CD4-positive, alpha-beta T cell treated with Interleukin-12 subunit alpha and Interleukin-12 subunit beta, for 1 hour (primary cell): ENCODE measurements at regions not wholly inside any gene's neighbourhood (a gene's known extent, or its start where the extent isn't known, plus 50 kb on each side); places are given as distances from the start of the nearest gene placed in this dataset.
A peak's percentile ranks its signal among the peaks of the same experiment; 100 is the strongest.

Experiments
- DNase-seq: peaks from one replicate; pipeline ENCODE4 v3.0.0-alpha.2; 2020

DNA sequence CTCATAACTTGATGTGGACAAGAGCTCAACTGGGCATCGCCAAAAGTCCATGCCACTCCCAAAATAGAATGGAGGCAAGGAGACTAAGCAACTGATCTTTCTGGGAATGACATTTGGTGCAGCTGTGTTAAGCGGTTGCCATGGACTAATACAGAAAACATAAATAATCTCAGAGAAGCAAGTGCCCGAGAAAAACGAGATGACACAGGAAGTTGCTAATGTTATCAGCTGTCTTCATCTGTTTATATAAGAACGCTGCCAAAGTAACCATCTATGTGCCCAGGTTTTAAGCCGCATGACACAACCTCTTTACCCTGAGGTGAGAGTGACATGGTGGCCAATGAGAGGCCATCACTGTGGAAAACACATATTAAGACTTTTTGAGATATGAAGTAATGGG is 54.9 kb upstream of the SACS start:
- DNase-seq, result peak; percentile 8

DNA sequence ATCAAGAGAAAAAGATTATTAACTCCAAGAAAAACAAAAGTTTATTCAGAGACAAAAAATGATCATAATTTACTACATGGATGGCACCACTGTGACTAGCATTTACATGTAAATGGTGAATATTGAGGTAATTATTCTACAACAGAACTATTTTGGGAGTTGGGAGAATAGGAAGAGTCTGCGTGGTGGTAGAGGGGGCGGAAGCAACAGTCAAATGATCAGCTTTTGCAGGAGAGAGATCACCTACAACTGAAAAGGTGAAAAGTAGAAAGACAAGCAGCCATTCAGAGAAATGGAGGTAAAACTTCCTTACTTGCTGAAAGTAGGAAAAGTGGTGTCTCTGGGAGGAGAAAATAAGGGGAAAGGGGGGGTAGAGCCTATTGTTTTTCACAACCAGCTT is 62.8 kb upstream of the SACS start:
- no peak for DNase-seq

DNA sequence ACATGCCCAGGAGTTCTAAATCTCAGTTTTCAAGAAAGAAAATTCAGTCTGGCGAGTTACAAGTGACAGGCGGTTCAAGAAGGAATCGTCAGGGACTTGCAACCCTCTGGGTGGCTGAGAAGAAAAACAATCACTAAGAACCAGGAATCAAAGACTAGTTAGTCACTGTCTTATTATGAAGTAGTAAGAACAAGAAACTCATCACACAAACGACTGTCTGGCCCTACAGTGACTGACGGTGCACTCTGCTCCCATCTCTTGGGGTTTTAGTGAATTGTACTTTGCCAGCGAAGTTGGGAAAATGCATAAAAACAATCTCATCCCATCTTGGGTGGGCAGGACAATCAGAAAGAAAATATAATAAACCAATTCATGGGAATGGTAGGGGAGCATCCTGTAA is 63.7 kb upstream of the SACS start:
- no peak for DNase-seq

DNA sequence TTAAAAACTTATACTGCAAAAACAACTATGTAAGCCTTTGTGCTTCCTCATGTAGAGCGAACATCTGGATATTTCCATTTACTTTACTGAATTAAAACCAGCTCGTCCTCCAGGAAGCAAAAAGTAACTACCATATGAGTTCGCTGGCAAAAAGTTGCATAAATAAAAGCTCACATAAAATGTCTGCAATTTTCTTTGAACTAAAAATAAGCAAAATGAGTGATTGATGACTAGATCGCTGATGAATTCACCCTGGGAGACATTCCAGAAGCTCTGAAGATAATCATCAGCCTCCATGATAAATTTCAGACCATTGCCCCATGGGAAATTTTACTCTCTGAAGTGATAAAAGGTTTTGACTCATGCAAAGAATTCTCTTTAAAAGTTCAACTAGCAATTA is 67.3 kb upstream of the SACS start:
- no peak for DNase-seq

DNA sequence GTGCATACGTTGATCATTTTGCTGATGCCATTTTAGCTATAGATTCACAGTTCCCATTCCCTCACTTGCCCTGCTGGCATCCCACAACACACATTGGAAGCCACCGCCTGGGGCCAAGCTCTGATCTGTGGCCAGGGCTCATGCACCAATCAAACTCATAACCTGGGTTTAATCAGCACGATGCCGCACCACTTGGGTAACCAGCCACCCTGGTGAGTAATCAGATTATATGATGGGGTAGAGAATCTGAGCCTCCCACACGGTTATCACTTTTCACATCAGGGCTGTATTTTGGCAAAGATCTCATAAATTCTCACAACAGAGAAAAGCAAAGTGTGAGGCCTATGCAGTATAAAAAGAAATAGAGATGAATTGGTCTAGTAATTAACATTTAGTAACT is 66.0 kb upstream of the TNFRSF19 start:
- no peak for DNase-seq

DNA sequence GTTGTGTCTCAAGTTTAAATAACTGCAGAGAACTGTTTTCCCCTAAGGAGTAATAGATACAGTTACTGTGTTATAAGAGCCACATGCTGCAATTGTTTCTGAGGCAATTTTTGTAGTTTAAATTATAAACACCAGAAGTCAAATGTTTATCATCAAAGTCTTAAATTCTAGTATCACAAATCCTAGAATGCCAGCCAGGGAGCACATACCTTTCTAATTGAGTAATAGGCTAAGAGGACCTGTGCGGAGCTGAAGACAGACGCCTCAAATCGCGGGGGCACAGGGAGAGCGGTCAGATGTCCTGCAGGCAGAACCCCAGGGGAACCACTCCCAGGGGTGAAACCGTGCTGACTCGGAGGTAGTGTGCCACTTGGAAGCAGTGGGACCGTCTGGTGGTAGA is 65.2 kb upstream of the TNFRSF19 start:
- no peak for DNase-seq

DNA sequence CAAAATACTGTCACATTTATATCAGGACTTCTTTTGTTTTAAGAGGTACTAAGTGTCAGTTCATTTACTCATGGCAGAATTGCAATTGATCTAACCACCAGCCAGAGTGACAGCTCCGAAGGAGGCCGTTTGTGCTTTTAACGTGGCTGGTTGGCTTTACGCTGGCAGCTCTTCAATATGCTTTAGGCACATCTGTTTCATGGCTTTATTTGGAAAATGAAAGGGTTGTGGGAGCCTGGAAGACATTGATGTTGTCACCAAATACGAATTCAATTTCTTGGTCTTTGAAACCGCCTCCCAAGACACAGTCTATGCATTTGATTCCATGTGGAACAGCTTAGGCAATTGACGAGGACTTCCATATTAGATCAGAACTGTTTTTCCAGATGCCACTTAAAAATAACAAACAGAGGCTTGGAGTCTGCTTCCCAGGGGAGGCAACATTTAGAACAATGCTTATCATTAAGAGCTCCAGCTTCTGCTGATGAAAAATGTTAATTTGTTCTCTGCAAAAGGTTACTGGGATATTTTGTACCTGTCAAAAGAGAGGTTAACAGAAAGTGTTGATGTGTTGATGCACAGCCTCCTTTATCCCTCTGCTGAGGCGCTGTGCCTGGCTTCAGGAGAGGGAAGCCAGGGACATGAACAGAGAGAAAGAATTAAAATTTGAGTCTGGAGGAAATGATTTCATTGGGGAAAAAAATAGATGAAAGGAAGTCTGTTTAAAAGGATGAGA is 64.0 kb upstream of the TNFRSF19 start:
- DNase-seq, result no peak

DNA sequence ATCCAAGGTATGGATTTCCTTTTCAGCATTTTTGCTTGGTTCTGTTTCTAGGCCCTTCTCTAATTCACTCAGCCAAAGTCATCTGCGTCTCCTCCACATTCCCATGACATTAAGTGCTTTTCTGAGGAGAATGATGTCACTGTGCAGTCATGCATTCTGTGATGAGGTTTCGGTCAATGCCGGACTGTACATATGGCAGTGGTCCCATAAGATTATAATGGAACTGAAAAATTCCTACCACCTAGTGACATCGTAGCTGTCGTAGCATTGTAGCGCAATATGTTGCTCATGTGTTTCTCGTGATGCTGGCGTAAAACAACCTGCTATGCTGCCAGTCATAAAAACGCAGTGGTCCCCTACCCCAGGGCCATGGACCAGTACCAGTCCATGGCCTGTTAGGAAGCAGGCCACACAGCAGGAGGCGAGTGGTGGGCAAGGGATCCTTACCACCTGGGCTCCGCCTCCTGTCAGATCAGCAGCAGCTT is 63.4 kb upstream of the TNFRSF19 start:
- no peak for DNase-seq

DNA sequence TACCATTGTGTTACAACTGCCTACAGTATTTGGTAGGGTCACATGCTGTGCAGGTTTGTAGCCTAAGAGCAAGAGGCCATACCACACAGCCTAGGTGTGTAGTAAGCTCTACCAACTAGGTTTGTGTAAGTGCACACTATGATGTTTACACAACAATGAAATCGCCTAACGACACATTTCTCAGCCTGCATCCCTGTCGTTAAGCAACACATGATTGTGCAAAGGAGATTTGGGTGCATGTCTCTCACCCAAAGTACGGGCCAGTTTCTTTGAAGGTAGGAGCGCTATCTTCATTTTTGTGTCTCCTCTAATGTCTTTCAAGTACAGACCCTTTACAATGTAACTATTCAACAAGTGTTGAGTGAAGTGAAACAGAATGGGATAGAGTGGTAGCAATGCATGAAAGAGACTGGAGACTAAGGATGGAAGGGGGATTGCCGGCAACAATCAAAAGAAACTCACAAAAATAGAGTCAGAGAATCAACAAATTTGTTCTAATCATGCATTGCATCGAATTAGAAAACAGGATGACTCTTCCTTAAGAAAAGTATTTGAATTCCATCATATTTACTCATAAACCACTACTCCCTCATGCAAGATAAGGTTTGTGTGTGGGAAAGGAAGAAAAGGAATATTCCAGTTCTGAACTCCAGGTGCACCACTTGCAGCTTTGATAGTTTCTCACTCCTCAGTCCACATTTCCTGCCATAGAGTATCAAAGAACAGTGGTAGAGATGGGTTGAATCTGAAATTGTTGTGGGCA is 60.2 kb upstream of the TNFRSF19 start:
- DNase-seq, result no peak

DNA sequence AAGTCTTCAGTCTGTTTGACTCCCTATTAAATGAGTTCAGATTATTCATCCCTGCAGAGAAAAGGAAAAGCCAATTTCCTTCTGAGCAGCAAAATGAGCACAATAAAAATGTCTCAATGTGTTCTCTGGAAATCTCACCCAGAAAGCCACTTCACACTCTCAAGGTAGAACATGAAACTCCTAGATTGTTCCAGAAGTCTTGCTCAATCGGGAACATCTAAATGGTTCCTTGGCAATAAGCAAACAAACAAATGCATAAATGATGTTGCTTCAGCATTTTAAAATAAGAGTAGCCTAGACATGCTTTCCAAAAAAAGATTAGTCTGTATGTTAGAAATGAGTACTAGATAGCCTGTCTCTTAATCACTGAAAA is 59.7 kb upstream of the TNFRSF19 start:
- no peak for DNase-seq

DNA sequence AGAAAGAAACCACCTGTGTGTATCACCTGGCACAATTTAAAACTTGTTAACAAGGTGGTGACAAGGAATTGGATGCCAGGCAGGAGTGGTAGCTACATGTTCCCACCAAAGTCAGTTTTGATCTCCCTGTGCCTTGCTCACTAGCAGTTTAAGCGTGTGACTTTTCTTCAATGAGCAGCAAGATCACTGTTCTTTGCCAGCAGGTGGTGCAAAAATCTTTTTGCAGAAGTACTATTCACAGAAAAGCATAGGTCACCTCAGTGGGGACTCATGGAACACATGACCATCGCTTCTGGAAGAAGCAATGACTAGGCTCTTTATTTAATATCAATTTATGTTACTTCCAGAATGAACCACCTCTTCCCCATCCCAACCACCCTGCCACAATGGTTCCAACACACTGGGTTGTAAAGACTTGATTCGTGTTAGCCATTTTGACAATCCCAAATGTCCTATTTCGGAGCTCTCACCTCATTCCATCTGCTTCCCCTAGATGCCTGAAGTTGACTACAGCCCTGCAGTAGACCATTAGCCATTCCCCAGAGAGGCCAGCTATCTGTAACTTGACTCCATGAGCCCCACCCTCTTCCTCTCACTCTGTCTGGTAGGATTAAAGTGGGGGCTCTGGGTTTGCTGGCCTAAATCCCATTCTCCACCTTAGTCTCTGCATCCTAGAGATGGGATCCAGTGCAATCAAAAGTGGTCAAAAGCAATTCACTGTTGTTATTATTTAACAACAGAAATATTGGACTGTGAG is 59.1 kb upstream of the TNFRSF19 start:
- DNase-seq, result no peak

DNA sequence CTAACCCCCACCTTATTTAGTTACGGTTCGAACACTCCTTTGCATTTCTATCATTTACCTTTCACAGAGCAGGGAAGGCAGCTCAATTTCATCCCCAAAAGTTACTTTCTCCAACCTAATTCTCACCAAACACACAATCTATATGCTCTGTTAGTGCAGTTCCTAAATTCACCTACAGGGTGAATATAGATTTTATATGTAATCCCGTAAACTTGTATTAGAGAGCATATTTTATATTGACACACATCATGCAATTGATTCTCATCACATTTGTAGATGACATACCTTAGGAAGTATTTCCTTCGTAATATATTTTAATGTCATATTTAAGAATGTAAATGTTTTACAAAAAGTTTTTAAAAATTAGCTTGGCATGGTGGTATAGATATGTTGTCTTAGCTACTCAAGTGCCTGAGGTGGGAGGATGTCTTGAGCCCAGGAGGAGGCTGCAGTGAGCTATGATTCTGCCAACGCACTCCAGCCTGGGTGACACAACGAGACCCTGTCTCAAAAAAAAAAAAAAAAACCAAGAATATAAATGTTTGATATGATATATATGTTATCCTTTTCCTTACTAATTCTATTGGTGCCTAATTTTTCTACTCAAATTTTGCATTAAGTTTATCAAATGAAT is 57.3 kb upstream of the TNFRSF19 start:
- no peak for DNase-seq

DNA sequence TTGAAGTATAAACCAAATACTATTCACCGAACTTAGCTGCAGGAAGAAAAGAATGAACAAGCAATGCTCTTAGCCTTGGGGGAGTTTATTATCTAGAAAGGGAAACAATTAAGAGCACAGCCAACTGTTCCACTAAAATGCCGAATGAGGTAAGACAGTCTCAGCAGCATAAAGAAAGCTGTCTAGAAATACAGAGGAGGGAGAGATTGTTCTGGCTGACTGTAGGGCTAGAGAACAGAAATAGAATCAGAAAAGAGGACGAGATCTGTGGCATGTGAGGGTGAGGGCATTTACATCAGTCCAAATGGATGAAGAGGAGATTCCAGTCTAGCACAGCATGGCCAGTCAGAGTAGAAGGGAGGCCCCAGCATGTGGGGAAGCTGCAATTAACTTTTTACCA is 56.8 kb upstream of the TNFRSF19 start:
- no peak for DNase-seq

DNA sequence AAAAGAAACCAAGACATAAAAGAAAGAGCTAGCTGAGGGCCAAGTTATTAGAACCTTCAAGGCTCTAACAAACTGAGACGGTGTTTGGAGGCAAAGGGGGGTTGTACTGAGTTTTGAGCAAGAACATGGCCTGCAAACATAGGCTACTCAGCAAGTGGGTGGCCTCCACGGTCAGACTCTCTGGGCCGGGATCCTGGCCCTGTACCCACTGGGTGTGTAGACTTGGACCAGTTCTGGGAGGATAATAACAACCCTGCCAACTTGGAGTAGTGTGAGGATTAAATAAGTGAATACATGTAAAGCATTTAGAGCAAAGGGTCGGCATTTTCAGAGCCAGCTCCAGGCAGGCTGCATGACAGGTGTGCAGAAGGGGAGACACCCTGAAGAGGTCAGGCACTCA is 56.1 kb upstream of the TNFRSF19 start:
- no peak for DNase-seq

DNA sequence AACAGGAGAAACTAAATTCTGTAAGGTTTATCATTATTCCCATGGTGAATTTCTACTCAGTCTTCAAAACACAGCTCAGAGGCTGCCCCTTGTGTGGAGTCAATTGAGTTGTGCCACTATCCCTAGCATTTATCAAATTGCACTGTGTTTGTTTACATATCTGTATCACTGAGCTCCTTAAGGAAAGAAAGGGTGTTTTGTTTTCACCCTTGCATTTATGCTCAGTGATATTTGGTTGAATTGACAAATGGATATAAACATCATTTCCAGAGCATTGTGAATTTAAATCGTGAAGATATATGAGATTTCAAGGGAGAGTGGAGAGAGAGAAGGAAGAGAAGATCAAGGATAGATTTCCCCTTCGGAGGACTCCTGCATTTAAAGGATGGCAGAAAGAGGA is 55.1 kb upstream of the TNFRSF19 start:
- DNase-seq, result no peak

DNA sequence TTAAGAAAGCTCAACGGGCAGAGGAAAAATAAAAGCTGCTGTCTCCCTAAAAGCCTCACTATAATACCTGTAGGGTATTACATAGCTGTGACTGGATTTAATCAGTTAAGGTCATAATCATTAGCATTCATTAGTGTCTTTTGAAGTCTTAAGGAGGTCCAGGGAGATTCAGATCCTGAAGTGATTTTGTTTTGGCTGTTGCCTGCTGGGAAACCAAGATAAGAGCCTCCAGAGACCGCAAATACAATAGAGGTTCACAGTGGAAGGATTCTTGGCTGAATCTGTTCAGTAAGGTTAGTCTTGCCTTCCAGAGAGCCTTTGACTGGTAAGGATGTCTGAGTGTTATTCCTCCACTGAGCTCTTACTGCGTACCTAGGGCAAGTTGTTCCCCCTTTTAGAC is 54.0 kb upstream of the TNFRSF19 start:
- DNase-seq, result no peak

DNA sequence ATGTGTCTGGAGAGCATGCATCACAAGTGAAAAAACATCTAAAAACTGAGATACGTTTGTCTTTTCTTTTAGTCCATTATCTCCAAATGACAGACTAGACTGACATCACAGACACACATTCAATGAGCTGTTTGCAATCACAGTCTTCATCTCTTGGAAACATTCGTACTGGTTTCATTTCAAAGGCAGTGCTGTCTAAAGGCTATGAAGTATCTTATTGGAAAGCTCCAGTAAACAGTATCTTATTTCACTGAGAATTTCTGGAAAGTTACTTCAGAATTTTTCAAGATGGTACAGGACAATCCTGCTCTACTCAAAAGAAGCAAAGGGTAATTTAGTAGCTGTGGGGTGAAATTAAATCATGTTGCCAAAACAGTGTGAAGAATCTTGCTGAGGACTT is 53.5 kb upstream of the TNFRSF19 start:
- no peak for DNase-seq

DNA sequence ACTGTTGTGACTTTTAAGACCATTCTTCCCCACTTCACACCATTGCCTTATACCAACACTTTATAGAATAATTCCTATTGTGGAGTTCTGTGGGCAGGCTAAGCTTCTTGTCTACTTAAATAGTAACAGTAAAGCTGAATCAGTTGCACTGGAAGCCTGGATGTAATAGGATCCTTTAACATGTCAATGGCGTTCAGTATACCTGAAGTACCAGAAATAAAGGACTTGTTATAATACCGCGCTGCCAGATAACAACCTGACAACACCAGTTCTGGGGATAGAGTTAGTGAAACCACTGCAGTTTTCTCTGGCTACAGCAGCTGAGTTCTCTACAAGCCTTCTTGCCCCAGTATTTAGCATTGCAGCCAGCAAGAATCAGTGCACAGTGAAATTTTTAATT is 52.0 kb upstream of the TNFRSF19 start:
- no peak for DNase-seq
